Activated CD4-positive, alpha-beta T cell treated with anti-CD3 and anti-CD28 coated beads, Interleukin-2, amount 10 ng/mL, durations not matched to agents 24 days and 14 days (primary cell): ENCODE measurements at regions not wholly inside any gene's neighbourhood (a gene's known extent, or its start where the extent isn't known, plus 50 kb on each side); places are given as distances from the start of the nearest gene placed in this dataset.

ENCODE experiments used
- DNase-seq: peaks from one replicate; pipeline ENCODE4 v3.0.0; 2022
- H3K27ac Mint-ChIP-seq: one replicate; pipeline ENCODE4 v1.8.0; 2022; ENCODE audit warnings: mild to moderate bottlenecking, mixed read lengths
- H3K27me3 Mint-ChIP-seq: one replicate; pipeline ENCODE4 v1.8.0; 2022; ENCODE audit warnings: mixed read lengths
- H3K36me3 Mint-ChIP-seq: one replicate; pipeline ENCODE4 v1.8.0; 2022; ENCODE audit warnings: low read depth, mild to moderate bottlenecking, mixed read lengths
- H3K4me1 Mint-ChIP-seq: one replicate; pipeline ENCODE4 v1.8.0; 2021; ENCODE audit warnings: mixed read lengths
- H3K4me3 Mint-ChIP-seq: one replicate; pipeline ENCODE4 v1.8.0; 2022; ENCODE audit warnings: mild to moderate bottlenecking, moderate library complexity, mixed read lengths
- H3K9me3 Mint-ChIP-seq: one replicate; pipeline ENCODE4 v1.8.0; 2021; ENCODE audit warnings: mixed read lengths
- intact Hi-C: fragments of 100-400 bp; cut with micrococcal nuclease; formaldehyde crosslinking; loops from one replicate; pipeline ENCODE4 v1.15.1; 2023

DNA sequence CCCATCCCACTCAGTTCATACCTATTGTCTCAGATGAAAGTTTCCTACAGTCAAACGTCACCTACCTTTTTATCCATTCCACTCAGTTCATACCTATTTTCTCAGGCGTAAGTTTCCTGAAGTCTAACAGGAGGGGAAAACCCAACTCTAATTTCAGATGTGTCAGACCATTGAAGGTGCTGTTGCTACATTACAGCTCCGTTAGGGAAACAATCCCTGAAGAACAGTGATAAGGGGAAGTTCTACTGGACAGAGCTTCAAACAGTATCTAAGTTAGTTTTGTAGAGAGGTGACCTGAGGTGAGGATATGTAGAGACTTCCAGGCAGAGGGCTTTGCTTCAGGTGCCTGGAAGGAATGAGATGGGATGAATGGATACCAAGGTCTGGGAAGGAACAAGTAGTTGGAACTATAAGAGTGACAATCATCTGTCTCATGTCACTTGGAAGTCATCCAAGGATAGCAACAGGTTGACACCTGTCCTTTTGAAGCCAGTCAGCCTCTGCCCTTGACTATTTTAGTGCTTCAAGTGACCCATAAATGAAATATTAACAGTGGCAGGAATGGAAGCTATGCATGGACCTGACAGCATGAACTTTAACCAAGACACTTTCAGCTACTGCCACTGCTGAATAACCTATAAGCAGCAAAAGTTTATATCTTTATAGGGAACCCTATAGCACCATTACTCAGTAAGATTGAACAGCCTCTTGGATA lies 191.6 kb upstream of the MOCS1 start:
- Mint-ChIP-seq H3K9me3 (peaks cover 3% of the 10 kb centered on the region), H3K4me1 (no peaks in the 10 kb centered on the region), H3K4me3 (no peak overlapping the region), H3K27me3 (no peaks in the 10 kb centered on the region), H3K36me3 (no peaks in the 10 kb centered on the region), H3K27ac (no peak overlapping the region)
- intact Hi-C loops: no loop called here
- DNase-seq: no peak

DNA sequence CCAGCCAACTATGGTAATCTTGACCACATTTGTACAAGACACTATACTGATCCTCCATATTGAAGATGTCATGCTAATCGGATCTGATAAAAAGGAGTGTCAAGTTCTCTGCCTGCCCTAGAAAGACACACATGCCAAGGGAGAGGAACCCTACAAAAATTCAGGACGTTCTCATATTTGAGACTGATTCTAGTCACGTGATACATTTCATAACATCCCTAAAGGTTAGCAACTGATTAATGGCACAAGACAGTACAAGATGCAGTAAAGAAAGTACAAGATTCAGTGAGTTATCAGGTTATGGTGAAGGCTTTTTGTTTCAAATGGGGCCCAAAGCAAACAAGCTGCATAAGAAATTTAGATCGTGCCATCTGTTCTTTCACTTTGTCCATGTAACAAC lies 190.7 kb upstream of the MOCS1 start:
- no peaks in the 10 kb centered on the region for H3K36me3 Mint-ChIP-seq
- no peaks in the 10 kb centered on the region for H3K27me3 Mint-ChIP-seq
- intact Hi-C loops: no loop called here
- DNase-seq: no peak
- H3K4me1 Mint-ChIP-seq: no peaks in the 10 kb centered on the region
- no peak overlapping the region for H3K4me3 Mint-ChIP-seq
- peaks cover 3% of the 10 kb centered on the region for H3K9me3 Mint-ChIP-seq
- no peak overlapping the region for H3K27ac Mint-ChIP-seq

DNA sequence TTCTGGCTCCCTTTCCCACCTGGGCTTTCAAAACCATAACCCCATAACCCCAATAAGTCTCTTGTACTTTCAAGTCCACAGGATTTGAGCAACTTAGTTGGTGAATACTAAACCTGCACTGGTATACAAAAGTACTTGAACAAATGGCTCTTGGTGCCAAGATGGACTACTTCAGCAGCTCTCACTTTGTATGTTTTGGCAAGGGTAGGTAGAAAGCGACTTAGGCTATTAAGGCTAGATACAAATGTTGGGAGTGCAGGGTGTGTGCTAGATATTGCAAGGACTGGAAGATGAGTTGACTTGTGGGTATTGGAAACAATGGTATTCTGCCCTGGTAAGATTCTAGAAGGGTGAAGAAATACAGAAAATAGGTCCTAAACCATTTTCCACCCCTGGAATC lies 182.6 kb upstream of the MOCS1 start:
- intact Hi-C loops: no loop called here

DNA sequence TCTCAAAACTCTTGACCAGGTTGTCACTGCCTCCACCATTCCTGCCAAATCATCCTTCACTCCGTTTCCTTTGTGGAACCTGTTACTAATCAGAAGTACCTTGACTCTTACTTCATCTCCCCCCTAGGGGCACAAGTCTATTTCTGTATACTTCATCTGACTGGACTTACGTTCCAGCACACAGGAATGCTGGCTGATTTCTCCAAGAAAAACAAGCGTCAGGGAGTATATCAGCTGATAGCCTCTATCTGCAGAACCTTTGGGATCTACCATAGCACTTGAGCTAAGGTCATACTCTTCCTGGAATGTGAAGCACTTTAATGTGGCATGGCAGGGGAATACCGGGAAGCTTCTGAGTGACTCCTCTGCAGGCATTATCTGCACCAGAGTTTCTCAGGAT lies 178.1 kb upstream of the MOCS1 start:
- Mint-ChIP-seq H3K9me3 (no peaks in the 10 kb centered on the region), H3K27ac (no peak overlapping the region), H3K36me3 (no peaks in the 10 kb centered on the region), H3K27me3 (no peaks in the 10 kb centered on the region), H3K4me1 (no peaks in the 10 kb centered on the region), H3K4me3 (no peak overlapping the region)
- DNase-seq: no peak
- intact Hi-C loops: no loop called here

More for the DNA sequence above, 182.6 kb upstream of the MOCS1 start:
- no peaks in the 10 kb centered on the region for H3K9me3 Mint-ChIP-seq
- no peaks in the 10 kb centered on the region for H3K27me3 Mint-ChIP-seq
- no peaks in the 10 kb centered on the region for H3K4me1 Mint-ChIP-seq
- DNase-seq: no peak
- H3K4me3 Mint-ChIP-seq: no peak overlapping the region
- no peaks in the 10 kb centered on the region for H3K36me3 Mint-ChIP-seq
- H3K27ac Mint-ChIP-seq: no peak overlapping the region

DNA sequence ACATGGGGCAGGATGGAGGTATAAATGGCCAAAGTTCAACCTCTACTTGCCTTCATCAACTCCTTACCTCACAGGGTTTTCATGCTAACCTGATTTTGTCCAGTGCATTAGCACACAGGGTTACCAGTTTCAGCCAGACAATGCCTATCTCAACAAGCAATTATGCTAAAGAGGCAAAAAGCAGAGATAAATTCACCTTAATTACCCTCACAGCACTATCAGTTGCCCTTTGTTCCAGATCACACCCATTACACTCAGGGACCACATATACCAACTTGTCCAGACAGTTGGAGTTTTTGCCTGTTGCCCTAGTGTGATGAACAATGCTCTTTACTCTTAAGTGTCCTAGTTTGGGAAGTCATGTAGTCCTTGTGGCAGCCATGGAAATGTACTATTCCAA lies 174.5 kb upstream of the MOCS1 start:
- H3K27me3 Mint-ChIP-seq: peaks cover 2% of the 10 kb centered on the region
- no peak for DNase-seq
- H3K27ac Mint-ChIP-seq: no peak overlapping the region
- H3K4me1 Mint-ChIP-seq: no peaks in the 10 kb centered on the region
- no peak overlapping the region for H3K4me3 Mint-ChIP-seq
- intact Hi-C loops: no loop called here
- no peaks in the 10 kb centered on the region for H3K36me3 Mint-ChIP-seq
- H3K9me3 Mint-ChIP-seq: no peaks in the 10 kb centered on the region

DNA sequence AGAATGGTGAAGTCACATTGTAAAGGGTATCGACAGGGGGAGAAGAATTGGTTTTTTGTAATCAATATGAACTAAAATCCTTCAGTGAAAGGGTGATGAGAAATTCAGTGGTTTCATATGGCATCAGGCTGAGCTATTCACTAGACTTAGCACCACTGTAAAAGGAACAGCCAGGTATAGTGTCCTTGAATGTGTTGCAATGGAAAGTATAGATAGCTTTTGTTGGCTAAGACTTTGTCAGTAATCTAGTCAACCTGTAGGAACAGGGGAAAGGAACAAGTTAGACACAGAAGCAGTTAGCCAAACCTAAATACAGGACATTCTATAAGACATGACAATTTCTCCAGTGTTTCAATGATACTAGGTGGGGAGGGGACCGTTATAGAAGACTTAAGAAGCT lies 172.6 kb upstream of the MOCS1 start:
- Mint-ChIP-seq H3K4me1 (no peaks in the 10 kb centered on the region), H3K27me3 (peaks cover 2% of the 10 kb centered on the region), H3K9me3 (no peaks in the 10 kb centered on the region), H3K4me3 (no peak overlapping the region), H3K36me3 (no peaks in the 10 kb centered on the region), H3K27ac (no peak overlapping the region)
- intact Hi-C loops: no loop called here
- no peak for DNase-seq

DNA sequence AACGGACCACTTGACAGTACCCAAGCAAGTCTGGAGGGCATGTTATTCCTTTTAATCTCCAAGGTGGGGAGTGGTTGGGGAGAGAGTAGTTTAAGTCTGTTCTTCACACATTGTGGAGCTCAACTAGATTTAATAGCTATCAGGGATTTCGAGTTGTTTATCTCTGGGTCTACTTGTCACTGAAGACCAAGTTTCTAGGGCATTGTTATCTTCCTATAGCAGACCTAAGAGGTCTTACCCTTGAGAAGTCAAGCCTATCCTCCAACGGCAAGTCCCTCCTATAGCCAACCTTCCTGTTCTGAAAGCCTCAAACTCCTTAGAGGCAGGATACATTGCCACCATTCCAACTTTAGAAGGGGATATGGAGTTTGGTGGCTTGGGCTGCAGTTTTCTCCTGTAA lies 164.5 kb upstream of the MOCS1 start:
- Mint-ChIP-seq H3K9me3 (no peaks in the 10 kb centered on the region), H3K27me3 (no peaks in the 10 kb centered on the region), H3K36me3 (no peaks in the 10 kb centered on the region), H3K27ac (no peak overlapping the region), H3K4me3 (no peak overlapping the region), H3K4me1 (no peaks in the 10 kb centered on the region)
- intact Hi-C loops: no loop called here
- DNase-seq: no peak

DNA sequence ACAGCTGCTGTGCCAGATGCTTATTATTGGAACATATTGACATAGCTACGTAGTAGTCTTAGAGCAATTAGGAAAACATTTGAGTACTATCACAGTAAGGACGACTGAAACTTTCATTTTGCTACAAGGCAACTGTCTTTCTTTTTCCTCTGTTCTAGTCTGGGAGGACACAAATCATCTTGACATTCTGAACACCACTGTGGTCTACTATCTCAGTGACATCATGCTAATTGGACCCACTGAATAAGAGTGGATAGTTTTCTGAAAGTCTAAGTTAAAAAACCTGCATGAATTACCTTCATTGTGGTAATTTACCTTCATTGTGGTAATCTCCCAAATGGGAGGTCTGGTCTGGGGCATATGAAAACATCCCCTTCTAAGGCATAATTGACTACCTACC lies 163.3 kb upstream of the MOCS1 start:
- Mint-ChIP-seq H3K9me3 (no peaks in the 10 kb centered on the region), H3K27ac (no peak overlapping the region), H3K4me3 (no peak overlapping the region), H3K4me1 (no peaks in the 10 kb centered on the region), H3K36me3 (no peaks in the 10 kb centered on the region), H3K27me3 (no peaks in the 10 kb centered on the region)
- intact Hi-C loops: no loop called here
- no peak for DNase-seq

DNA sequence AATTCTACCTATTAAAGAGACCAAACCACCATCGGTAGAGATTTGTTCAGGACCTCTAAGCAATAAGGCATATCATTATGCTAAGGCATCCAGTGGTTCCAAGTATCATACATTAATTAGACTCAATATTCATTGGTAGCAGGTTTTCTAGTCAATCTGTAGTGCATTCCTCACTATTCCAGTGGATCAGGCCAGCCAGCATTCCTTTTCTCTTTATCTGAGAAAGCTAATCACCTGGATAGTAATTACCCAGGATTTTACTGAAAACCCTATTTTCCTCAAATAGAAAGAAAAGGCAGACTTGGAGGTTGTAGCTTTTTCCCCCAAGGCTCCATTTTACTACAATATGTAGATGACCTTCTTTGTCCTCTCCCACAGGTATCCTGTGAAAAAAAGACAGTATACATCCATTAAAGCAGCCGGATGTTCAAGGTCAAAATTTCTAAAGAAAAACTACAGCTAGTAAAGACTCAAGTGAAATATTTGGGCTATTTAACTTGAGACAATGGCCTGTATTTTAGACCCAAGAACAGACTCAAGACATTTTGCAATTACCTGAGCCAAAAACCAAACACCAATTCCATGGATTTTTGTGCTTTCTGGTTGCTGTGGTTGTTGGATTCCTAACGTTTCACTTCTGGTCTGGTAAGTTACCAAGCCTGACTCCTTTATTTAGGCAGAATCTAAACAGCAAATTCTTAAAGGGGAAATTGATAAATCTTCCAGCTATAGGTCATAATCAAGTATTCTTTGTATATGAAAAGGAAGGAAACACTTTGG lies 149.1 kb upstream of the MOCS1 start:
- Mint-ChIP-seq H3K9me3 (no peaks in the 10 kb centered on the region), H3K27me3 (peaks cover 4% of the 10 kb centered on the region), H3K4me3 (no peak overlapping the region), H3K4me1 (no peaks in the 10 kb centered on the region), H3K36me3 (no peaks in the 10 kb centered on the region), H3K27ac (no peak overlapping the region)
- no peak for DNase-seq
- intact Hi-C loops: no loop called here

DNA sequence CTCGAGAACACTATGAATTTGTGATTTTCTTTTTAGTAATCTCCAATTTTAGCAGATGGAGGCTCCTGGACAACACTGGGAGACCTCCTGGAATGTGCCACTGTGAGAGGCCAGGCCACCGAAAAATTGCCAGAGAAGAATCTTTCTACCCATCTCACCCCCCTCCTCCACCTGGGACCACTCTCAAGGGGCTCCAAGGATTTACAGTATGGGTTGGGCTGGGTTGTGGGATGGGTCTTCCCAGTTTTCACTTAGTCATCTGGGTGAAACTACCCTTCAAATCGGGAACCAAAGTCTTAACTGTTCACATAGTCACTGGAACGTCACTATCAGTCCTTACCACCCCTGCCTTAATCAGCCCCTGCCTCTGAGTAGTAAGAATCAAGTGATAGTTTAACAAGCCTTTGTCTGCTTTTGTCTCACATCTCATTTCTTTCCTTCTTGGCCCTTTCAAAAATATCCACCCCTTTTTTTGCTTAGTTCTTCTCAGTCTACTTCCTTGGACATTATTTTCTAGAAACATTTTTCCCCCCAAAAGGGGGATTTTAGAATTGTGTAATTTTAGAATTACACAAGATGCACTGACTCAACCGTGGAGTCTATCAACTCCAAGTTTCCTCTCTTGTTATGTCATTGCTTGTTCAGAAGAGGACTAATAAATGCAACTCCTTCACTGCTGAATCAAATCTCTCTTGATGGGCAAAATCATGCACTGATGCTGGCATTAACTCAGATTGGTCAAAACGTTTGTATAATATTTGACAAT lies 148.2 kb upstream of the MOCS1 start:
- H3K27me3 Mint-ChIP-seq: peaks cover 4% of the 10 kb centered on the region
- no peaks in the 10 kb centered on the region for H3K36me3 Mint-ChIP-seq
- H3K4me1 Mint-ChIP-seq: no peaks in the 10 kb centered on the region
- no peak overlapping the region for H3K27ac Mint-ChIP-seq
- no peaks in the 10 kb centered on the region for H3K9me3 Mint-ChIP-seq
- DNase-seq: no peak
- H3K4me3 Mint-ChIP-seq: no peak overlapping the region
- intact Hi-C loops: no loop called here

DNA sequence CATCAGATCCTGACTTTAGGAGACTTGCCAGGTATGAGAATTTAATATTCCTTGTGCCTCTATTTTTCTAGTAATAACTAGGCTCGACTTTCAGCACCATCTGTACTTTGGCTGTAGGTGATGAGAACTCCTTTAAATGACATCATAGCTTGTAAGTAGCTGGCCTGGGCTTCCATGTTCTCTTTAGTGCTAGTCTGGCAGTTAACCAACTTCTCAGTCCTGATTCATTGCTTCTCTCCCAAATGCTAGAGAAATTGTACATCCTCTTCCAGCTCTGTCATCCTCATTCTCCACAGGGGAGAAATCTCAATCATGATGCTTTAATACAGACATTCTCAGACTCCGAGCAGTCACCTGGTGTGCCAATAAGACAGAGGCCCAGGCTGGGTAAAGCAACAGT lies 143.5 kb upstream of the MOCS1 start:
- no peaks in the 10 kb centered on the region for H3K4me1 Mint-ChIP-seq
- H3K9me3 Mint-ChIP-seq: no peaks in the 10 kb centered on the region
- peaks cover 5% of the 10 kb centered on the region for H3K27me3 Mint-ChIP-seq
- H3K4me3 Mint-ChIP-seq: no peak overlapping the region
- intact Hi-C loops: no loop called here
- no peaks in the 10 kb centered on the region for H3K36me3 Mint-ChIP-seq
- H3K27ac Mint-ChIP-seq: no peak overlapping the region
- DNase-seq: no peak

DNA sequence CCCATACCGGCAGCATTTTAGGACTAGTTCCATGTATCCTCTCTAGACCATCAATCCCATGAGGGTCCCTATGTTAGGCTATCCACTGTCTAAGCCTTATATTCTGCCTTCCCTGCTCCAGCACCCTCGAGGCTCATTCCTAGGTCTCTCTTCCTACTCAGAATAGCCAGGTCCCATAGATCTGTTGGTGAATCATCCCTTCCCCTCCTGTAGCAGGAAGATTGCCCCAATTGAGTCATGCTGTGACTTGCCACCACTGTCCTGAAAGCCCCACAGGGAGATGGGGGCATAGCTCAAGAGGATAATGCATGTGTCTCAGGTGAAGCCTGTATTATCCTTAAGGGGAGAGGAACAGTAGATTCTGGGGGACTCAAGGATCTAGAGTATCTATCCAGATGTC lies 143.1 kb upstream of the MOCS1 start:
- H3K4me3 Mint-ChIP-seq: no peak overlapping the region
- DNase-seq: no peak
- no peaks in the 10 kb centered on the region for H3K36me3 Mint-ChIP-seq
- H3K9me3 Mint-ChIP-seq: no peaks in the 10 kb centered on the region
- peaks cover 2% of the 10 kb centered on the region for H3K27me3 Mint-ChIP-seq
- H3K27ac Mint-ChIP-seq: no peak overlapping the region
- no peaks in the 10 kb centered on the region for H3K4me1 Mint-ChIP-seq
- intact Hi-C loops: no loop called here

DNA sequence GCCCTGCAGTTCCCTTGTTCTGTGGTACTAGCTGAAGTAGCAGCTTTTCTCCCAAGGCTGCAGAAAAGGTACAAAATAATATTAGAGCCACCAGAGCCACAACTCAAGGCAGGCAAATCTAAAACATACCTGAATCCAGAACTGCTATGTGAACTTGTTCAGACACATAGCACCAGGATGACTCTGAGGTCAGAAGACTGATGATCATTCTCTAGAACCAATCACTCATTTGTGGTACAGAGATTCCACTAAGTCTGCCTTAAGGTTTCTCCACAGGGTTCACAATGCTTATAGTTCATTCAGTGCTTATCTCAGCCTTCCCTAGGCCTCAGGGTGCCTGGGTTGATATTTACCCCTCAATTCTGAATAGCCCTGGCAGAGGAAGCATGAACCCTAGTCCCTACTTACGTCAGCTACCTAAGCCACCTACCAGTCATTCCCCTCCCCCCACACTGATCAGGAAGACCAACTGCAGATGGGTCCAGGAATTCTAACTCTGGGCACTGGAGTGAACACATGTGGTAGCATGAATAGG lies 140.9 kb upstream of the MOCS1 start:
- DNase-seq: no peak
- Mint-ChIP-seq H3K27me3 (peaks cover 2% of the 10 kb centered on the region), H3K36me3 (no peaks in the 10 kb centered on the region), H3K27ac (no peak overlapping the region), H3K4me1 (no peaks in the 10 kb centered on the region), H3K9me3 (no peaks in the 10 kb centered on the region), H3K4me3 (no peak overlapping the region)
- intact Hi-C loops: no loop called here
